GM12891 (cell line): ENCODE measurements at regions not wholly inside any gene's neighbourhood (a gene's known extent, or its start where the extent isn't known, plus 50 kb on each side); places are given as distances from the start of the nearest gene placed in this dataset.

Experiments
- PAX5 ChIP-seq: IDR thresholded peaks from 2 replicates; pipeline ENCODE4 v1.6.1; 2011; ENCODE audit warnings: low read length, moderate library complexity, mild to moderate bottlenecking; ENCODE audit not compliant: insufficient read depth, severe bottlenecking
- POLR2A ChIP-seq: IDR thresholded peaks from 2 replicates; pipeline ENCODE4 v1.6.1; 2011; ENCODE audit warnings: low read depth, low read length, control low read depth
- POLR2AphosphoS5 ChIP-seq: IDR thresholded peaks from 2 replicates; pipeline ENCODE4 v1.6.1; 2011; ENCODE audit warnings: low read depth, low read length, control low read depth
- POU2F2 ChIP-seq: IDR thresholded peaks from 2 replicates; pipeline ENCODE4 v1.6.1; 2011; ENCODE audit warnings: low read depth, mild to moderate bottlenecking, control low read depth, low read length, moderate library complexity
- SPI1 ChIP-seq: IDR thresholded peaks from 2 replicates; pipeline ENCODE4 v1.6.1; 2011; ENCODE audit warnings: low read depth, low read length, control low read depth
- TAF1 ChIP-seq: IDR thresholded peaks from 2 replicates; pipeline ENCODE4 v1.6.1; 2011; ENCODE audit warnings: low read depth, low read length, control low read depth

DNA sequence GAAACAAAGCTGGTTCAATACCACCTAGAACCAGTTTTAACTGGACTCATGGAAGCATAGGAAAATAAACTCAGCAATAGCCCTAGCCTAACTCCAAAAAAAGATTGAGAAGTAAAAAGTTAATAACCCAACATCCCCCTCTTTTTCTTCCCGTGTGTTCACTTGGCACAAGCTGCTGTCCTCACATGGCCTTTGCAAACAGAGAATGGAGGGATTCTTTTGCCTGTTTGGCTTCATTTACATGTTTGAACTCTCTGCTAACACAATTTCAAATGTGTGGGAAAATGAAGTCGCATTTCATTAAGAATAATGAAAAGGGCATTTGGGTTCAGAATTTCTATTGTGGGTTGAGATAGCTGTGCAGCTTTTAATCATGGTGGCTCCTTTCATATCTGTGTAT is 589.2 kb upstream of the LRRTM1 start:
- TF ChIP-seq TAF1 (no peak), POLR2A (no peak), POLR2AphosphoS5 (no peak), SPI1 (no peak), PAX5 (no peak), POU2F2 (no peak)
